DOHH2 (cell line): ENCODE measurements at regions not wholly inside any gene's neighbourhood (a gene's known extent, or its start where the extent isn't known, plus 50 kb on each side); places are given as distances from the start of the nearest gene placed in this dataset.

Experiments used
- CTCF ChIP-seq: fragments of 200-600 bp; sonication (generic); IDR thresholded peaks from one replicate; pipeline ENCODE4 v1.5.1; 2014; ENCODE audit warnings: antibody characterized with exemption, mild to moderate bottlenecking, low read depth, low read length; ENCODE audit not compliant: poor library complexity, severe bottlenecking
- EZH2phosphoT487 ChIP-seq: fragments of 200-600 bp; sonication (generic); IDR thresholded peaks from 2 replicates; pipeline ENCODE4 v1.6.1; 2017; ENCODE audit warnings: borderline replicate concordance, mild to moderate bottlenecking, antibody characterized with exemption, low read length, moderate library complexity, mixed read lengths

- TF ChIP-seq CTCF, result no peak
- no peak for TF ChIP-seq EZH2phosphoT487
Observed at GRCh38 chr1:70495370-70495769, 84.3 kb downstream of the CTH start.
